M059J (cell line): ENCODE measurements at regions not wholly inside any gene's neighbourhood (a gene's known extent, or its start where the extent isn't known, plus 50 kb on each side); places are given as distances from the start of the nearest gene placed in this dataset.

ENCODE experiments used
- DNase-seq: peaks from one replicate; pipeline ENCODE4 v3.0.0-alpha.2; 2012; ENCODE audit warnings: low read depth

DNA sequence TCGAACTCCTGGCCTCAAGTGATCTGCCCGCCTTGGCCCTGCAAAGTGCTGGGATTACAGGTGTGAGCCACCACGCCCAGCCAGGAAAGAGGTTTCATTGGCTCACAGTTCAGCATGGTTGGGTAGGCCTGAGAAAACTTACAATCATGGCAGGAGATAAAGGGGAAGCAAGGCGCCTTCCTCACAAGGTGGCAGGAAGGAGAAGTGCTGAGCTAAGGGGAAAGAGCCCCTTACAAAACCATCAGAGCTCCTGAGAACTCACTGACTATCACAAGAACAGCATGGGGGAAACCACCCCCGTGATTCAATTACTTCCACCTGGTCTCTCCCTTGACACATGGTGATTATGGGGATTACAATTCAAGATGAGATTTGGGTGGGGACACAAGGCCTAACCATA, 411.7 kb upstream of the ZFHX3 start:
- DNase-seq: no peak

DNA sequence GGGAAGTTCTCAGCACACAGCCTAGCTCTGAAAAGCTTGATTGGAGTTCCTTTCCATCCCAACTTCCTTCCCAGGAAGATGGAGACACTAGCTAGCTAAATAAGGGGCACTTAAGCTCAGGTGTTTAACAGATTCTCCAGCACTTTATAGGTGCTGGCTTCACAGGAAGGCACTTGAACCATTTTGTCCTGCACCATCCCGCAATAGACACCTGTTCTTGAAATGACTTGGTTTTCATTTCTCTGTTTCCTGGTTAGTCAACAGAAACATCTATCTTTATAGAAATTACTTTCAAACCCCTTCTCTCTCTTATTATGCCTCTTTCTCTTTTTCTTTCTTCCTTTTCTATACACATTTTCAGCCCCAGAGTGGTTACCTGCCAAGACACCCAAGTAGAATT, 409.9 kb upstream of the ZFHX3 start:
- DNase-seq: no peak

DNA sequence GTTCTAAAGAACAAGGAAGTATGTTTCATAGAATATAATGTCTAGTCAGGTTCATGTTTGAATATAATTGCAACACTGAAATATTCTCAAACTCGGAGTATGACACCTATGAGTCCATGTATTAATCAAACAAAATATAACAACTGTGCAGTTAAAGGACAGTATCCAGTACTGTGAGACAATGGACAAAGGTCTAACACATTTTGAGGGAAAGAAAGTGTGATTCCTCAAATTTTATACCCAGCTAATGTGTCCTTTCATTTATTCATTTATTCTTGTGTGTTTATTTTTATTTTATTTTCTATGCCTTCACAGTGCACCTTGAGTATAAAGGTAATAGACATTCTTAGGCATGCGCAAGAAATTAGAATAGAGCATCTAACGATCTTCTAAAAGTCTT, 401.0 kb upstream of the ZFHX3 start:
- no peak for DNase-seq

DNA sequence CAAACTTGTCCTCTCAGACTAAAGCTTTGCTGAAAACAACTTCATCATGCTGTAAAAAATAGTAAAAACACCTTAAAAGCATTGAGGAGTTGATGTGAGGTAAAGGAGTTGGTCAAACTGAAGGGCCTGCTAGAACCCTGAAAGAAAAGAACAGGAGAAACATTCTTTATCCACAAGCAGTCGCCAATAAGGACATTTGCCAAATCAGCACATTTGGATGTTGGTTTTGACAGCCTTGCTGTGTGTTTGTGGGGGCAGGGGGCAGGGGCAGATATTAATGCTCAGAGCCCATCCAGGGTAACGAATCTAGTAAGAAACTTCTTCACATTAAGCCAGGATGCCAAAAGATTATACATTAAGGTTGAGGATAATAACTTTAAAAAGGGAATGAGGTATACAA, 399.9 kb upstream of the ZFHX3 start:
- DNase-seq: no peak

DNA sequence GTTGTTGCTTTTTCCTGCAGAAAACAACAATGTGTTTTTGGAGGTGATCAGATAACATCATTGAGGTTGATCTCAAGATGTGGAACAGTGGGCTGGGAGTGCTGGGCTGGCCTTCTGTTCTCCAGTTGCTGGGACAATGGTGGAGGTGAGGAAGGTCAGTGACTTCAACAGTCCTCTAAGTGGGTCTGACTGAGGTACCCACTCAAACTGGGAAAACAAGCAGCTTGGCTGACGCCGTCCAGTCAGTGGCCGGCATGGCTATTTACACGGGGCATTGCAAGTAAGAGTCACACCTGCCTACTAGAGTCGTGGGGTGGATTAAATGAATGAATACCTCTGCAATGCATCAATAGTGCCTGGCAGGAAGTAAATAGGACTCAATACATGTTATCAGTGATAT, 386.7 kb upstream of the ZFHX3 start:
- no peak for DNase-seq

DNA sequence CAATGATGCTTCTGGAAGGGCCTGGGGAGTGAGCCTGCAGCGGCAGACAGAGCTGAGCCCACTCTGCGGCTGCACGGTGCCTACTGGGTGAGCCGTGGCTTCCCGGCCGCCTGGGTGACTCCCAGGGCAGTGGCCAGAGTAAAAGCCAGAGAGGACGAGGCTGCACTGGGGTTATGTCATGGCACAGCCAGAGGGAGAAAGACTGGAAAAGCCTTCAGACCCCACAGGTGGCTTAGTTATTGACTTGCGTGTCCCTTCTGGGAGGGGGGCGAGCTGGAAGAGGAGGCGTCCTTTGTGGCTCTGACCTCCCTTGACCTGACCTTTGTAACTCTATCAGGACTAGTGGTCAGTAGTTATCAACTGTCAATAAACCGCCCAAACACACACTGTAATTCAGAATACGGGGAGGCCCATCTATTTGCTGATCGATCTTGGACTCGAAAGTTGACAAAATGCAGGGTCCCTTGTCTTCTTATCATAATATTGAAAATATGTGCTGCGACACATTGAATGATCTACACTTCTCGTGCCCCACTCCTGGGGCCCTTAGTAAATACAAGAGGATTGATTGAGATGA, 385.9 kb upstream of the ZFHX3 start:
- DNase-seq: no peak

DNA sequence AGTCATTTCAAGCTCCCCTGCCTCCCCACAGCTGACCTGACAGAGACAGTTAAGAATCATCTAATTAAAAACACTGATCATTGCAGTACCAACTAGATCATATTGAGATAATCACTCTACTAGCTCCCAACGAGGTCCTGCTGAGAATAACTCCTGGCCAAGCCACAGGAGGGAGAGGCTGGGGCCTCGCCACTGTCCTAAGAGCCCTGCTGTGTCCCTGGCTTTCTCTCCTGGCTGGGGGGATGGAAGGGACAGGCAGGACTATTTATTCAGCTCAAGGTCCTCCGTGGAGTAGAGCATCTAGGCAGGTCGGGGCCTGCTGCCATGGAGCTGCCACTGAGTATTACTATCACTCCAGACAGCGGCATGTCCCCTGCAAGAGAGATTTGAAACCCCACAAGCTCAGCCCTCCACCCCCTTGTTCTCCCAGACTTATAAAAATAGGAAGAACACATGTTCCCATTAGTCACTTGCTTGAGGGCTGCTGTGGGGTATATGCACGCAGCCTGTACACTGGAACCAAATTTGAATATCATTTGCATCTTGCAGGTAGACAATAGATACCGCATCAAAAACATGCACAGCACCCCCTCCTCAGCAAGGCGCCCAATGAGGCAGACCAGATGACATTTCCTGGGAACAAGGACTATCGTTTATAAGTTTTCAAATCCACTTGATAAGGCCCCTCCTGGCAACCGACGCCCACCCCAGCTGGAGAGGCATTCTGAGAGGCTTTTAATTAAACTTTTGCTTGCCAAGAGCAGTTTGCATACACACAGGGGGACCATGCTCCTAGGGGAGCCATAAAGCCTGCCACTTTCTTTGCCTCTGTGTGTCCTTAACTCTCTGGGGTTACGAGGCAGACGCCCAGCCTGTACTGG, 385.2 kb upstream of the ZFHX3 start:
- DNase-seq: no peak

DNA sequence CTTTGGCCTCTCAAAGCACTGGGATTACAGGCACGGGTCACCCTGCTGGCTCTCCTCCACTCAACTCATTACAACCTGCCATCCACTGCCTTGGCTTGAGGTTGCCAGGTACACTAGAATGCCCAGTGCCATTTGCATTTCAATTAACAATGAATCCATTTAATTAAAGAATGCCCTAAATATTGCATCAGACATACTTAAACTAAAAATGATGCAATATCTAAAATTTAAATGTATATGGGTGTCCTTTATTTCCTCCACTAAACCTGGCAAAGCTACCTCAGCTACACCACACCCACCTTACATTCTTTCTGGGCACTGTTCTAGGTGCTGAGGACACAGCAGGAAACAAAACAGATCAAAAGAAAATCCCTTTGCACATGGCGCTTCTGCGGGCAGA, 382.2 kb upstream of the ZFHX3 start:
- DNase-seq: no peak

DNA sequence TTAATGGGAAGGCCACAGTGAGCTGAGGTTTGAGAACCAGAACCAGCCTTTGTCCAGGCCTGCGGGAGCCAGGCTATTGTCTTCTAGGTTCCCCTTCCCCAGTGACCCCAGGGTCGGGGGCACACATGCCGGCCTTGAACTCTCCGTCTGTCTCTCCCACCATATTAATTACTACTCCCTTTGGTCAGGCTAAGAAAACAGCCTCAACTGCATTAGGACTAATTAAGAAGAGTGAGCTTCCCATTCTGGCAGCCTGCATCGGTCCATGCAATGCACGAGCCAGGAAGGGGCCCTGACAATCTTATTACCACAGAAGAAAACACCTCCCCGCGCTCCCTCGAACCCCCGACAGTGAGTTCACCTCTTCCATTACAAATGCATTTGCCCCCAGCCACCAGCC, 380.2 kb upstream of the ZFHX3 start:
- no peak for DNase-seq

DNA sequence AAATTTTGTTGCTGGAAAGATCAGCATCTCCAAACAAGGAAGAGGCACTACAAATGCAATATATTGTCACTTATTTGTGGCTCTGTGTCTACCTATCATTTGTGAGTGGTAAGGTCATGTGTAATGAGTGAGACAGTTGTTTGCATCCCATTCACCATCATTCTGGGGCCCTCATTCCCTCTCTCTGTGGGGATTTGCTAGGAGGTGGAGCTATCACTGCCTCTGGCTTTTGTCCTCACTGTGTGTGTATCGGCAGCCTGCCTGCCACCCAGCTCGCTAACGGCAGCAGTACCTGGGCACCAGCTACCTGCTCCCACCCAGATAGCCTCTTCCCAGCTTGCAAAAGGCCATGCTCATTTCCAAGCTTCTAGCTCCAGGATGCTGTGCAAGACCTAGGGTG, 379.2 kb upstream of the ZFHX3 start:
- no peak for DNase-seq

DNA sequence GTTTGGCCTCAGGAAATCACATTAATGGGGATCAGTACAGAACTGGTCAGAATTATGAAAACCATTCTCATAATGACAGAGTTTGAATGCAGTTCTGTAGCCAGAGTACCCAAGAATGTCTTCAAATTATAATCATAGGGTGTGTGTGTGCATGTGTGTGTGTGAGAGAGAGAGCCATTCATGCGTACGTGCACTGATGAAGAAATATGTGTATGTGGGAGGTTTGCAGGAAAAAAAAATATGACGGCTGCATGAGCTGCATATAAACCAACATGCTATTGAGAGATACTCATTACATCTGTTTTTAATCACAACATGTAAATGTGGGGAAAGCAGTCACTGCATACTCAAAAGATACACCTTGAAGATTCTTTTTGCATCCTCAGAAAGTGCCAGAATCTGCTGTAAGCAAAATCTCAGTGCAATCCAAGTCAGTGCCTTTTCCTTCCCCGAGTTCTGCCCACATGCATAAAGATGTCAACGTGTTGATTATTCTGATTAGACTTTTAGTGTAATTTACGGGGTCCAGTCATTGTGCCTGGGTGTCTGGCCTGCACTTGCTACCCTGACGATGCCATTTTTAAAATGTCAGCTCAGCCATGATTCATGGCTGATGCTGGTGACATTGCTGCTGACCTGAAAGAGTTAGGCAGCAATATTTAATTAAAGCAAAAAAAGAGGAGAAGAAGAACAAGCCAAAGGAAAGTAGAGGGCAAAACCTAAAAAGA, 378.7 kb upstream of the ZFHX3 start:
- DNase-seq: no peak

DNA sequence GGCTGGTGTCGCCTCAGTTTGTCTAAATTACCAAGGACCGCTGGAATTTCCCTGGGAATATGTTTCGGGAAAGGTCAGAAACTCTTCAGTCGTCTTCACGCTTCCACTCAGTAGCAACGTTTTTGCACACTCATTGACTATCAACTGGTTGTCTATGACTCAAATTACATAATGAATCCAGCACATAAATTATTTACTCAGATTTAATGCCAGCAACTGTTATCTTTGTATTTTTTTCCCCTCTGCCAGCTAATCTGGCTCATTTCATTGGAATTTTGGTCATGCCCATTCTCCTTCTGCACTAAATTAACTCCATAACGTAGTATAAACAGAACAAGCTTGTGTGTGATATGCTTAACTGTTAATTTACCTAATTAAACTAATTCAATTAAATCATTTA, 372.7 kb upstream of the ZFHX3 start:
- DNase-seq: peak; percentile 70

DNA sequence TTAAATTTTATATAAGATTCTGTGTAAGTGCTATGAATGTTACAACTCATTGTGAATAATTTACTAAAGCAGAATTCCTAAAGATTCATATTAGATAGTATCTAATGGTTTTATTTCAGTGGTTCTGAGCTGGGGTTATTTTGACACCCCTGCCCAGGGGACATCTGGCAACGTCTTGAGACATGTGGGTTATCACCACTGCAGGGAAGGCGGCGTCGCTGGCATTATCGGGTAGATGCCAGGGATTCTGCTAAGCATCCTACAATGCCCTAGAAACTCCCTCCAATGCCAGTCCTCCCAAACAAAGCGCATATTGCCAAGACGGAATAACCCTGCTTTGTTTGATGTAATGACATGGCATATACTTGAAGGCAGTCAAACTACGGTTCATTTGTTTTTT, 372.3 kb upstream of the ZFHX3 start:
- DNase-seq: peak; percentile 58

DNA sequence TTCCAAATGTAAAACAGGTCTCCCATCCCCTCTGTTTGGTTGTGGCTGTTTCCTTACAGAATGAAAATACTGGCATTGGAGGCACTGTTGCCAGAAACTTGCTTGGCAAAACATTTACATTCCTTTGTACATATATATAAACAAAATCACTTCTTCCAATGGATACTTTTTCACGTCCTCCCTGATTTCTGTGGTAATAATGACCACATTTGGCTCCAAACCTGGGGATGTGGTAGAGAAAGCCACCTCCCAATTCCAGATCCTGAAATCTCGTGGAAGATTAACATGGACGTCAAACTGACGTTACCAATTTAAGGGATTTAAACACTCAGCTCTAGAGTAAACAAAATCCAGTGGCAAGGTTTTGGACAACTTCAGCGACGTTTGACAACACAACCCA, 370.8 kb upstream of the ZFHX3 start:
- peak; percentile 40 for DNase-seq

DNA sequence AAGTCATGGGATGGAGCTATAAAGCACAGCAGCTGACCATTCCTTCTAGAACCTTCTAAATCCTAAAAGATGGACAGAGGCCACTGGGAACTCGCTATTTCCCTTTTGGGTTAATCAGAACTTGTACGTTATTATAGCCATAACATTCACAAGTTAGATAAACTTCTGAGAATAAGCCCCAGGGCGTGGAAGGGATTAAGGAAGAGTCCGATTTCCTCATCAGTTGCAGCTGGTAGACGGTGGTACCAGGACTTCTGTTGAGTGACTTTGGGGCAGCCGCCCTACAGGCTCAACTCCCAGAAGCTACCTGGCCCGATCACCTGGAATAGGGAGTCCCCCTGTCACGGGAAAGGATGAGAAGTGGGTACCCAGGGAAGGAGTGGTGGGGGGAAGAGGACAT, 370.1 kb upstream of the ZFHX3 start:
- peak; percentile 20 for DNase-seq

DNA sequence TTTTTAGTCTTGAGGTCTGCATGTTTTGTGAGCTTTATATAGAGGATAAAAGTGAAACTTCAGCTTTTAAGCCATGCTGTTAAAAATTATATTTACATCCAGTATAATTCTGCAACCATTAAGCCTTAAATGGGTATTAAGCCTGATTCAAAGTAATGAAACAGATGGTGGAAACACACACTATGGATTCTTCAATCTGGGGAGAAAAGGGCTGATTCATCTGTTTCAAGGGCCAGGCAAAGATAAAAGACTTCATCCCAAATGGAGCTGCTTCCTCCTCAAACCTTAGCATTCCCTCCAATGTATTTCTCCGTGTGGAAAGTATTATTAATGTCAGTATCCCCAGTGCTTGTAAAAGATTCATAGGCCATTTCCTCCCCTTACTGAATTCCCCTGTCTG, 367.4 kb upstream of the ZFHX3 start:
- no peak for DNase-seq

DNA sequence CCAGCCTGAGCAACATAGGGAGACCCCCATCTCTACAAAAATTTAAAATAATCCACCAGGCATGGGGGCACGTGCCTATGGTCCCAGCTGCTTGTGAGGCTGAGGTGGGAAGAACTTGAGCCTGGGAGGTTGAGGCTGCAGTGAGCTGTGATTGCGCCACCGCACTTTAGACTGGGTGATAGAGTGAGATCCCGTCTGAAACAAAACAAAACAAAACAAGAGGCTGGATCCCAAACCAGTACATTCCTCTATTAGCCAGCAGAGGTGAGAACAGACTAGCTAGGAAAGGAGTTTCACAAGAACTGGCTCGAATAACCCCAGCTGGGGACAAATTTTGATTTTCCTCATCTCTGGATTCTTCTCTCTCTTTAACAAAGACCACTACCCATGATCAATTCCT, 366.7 kb upstream of the ZFHX3 start:
- DNase-seq: no peak

DNA sequence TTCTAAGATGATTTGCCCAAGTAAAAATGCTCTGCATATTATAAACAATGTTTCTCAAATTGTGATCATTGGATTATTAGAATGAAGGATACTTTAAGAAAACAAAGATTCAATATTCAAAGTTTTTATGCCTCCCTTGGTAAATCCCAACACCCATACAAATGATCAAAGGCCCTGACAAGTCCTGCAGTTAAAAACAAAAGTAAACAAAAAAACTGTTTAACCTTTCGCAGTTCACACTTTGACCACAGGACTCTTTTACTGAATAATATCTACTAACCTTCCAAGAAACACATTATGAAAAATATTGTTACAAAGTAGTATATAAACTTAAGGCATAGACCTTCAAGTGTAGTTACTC, 365.9 kb upstream of the ZFHX3 start:
- no peak for DNase-seq

DNA sequence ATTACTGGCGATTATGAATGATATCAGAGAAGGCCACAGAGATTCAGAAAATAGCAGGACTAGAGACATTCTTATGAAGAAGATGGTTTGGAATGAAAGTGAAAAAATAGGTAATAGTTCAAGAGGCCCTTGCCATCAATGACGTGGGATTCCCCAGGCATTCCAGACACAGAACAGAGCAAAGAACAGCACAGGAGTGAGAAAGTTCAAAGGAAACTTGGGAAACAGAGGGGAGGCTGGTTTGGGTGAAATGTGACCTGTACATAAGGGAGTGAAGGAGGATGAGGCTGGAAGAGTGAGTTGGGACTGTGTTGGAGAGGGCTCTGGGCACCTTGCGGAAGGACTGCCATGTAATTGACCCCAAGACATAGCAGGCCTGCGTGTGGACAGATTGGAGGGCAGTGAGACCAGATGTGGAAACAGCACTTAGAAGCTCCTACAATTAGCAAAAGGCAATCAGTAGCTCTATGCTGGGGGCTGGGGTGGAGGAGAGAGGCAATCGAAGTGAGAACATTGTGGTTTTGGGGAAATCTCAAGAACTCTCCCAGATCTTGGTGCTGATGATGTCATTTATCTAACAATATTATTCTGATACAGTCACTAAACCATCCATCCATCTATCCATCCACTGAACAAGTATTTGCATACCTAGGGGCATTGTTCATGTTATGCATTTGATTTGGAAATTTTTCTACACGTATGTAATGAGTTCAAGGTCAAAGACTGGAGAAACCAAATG, 365.3 kb upstream of the ZFHX3 start:
- no peak for DNase-seq

DNA sequence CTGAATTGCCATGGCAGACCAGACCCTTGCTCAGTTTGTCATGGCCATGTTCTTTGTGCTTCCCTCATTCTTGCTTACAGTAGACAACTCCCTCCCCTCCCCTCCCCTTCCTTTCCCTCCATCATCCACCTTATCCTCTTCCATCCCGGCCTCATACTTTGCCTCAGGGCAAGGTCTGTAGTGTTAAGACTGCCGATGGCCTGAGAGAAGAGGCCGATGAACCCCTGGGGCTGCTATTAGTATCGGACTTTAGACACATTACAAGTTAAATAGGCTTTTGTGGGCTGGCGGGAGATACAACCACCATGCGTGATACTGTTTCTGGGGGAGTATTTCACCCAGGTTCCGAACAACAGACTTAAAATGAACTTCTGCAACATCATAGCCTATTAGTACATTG, 364.5 kb upstream of the ZFHX3 start:
- no peak for DNase-seq

DNA sequence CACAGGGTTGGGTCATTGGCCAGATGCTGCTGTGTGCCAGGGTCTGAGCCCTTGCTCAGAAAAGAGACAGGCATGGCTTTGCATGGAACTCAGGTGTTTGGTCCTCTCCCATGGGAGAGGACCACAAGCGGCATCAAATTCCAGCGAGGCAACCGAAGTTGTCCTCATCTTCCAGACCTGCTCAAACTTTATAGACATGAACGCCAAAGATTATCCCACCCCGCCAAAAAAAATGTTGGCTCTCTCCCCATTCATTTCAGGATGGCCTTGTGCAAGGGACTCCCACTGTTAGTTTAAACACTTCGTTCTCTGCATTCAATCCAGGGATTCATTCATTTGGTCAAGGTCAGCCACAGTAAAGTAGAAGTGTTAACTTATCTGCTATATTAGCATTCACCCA, 360.8 kb upstream of the ZFHX3 start:
- no peak for DNase-seq

DNA sequence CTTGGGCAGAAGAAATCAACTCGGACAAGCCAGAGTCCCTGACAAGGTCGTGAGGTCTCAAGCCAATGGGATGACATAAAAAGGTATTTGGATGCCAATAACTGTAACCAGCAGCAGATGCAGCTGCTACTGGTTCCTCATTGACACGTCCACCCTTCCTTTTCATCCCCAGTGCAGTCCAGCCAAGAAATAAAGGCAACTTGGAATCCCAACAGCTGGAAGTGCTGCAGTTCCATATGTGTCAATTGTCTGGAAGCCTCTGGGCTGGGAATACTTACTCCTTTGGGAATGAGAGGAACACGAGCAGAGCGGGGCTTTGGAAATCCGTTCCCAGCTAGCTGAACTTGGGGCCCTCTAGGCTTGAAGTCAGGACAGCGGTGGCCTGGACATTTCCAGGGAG, 360.4 kb upstream of the ZFHX3 start:
- no peak for DNase-seq

DNA sequence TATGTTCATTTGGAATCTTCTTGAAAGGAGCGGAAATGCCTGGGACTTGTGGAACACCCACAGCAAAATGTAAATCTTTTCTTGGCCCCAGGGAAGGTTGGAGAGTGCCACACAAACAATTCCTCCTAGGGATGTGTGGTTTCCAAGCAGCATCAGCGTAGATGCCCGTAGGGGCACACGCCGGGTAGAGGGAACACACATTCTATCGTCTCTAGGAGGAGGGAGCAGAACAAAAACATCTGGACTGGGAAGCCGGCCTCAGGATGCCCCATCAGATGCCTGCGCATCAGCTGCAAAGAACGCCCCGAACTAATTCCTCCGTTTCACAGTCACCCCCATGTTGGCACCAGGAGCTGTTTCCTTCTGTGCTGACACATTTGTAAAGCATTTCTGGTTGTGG, 357.9 kb upstream of the ZFHX3 start:
- peak; percentile 73 for DNase-seq
